Activated T-cell treated with anti-CD3 and anti-CD28 coated beads for 1 hour (primary cell): ENCODE measurements at regions not wholly inside any gene's neighbourhood (a gene's known extent, or its start where the extent isn't known, plus 50 kb on each side); places are given as distances from the start of the nearest gene placed in this dataset.

ENCODE experiments used
- DNase-seq: peaks from one replicate; pipeline ENCODE4 v3.0.0-alpha.2; 2020; ENCODE audit warnings: low read depth

- DNase-seq: no peak
Measured at GRCh38 chr6:22067671-22068070, 229.2 kb downstream of the PRL start.

GRCh38 chr6:22068561-22069305, 228.1 kb downstream of the PRL start:
- DNase-seq: no peak

GRCh38 chr6:22069306-22069800, 227.5 kb downstream of the PRL start:
- DNase-seq: no peak

- DNase-seq: no peak
Measured at GRCh38 chr6:22071270-22072041, 225.4 kb downstream of the PRL start.

GRCh38 chr6:22072949-22073348, 223.9 kb downstream of the PRL start:
- no peak for DNase-seq

GRCh38 chr6:22073516-22074198, 223.2 kb downstream of the PRL start:
- DNase-seq: no peak

- DNase-seq: no peak
Measured at GRCh38 chr6:22078288-22078687, 218.5 kb downstream of the PRL start.

GRCh38 chr6:22078802-22079545, 217.9 kb downstream of the PRL start:
- DNase-seq: no peak

GRCh38 chr6:22079783-22080182, 217.1 kb downstream of the PRL start:
- DNase-seq: no peak

- DNase-seq: no peak
Measured at GRCh38 chr6:22081709-22082108, 215.1 kb downstream of the PRL start.

GRCh38 chr6:22082218-22082617, 214.6 kb downstream of the PRL start:
- DNase-seq: no peak

- no peak for DNase-seq
Measured at GRCh38 chr6:22083119-22083518, 213.7 kb downstream of the PRL start.

GRCh38 chr6:22087960-22088706, 208.7 kb downstream of the PRL start:
- no peak for DNase-seq

- no peak for DNase-seq
Measured at GRCh38 chr6:22091424-22091948, 205.3 kb downstream of the PRL start.

- DNase-seq: no peak
Measured at GRCh38 chr6:22095836-22096235, 201.0 kb downstream of the PRL start.

GRCh38 chr6:22098601-22099031, 198.2 kb downstream of the PRL start:
- no peak for DNase-seq

- no peak for DNase-seq
Measured at GRCh38 chr6:22099231-22099630, 197.6 kb downstream of the PRL start.

- no peak for DNase-seq
Measured at GRCh38 chr6:22099923-22100322, 196.9 kb downstream of the PRL start.

GRCh38 chr6:22101163-22101562, 195.7 kb downstream of the PRL start:
- no peak for DNase-seq

- no peak for DNase-seq
Measured at GRCh38 chr6:22102671-22103070, 194.2 kb downstream of the PRL start.

- DNase-seq: no peak
Measured at GRCh38 chr6:22106451-22106850, 190.4 kb downstream of the PRL start.
